IMR-90 (cell line): ENCODE measurements at regions not wholly inside any gene's neighbourhood (a gene's known extent, or its start where the extent isn't known, plus 50 kb on each side); places are given as distances from the start of the nearest gene placed in this dataset.

Experiments used
- ATAC-seq: fragments of 200-7000 bp; cut with Tn5 transposase; 2 replicates; pipeline ENCODE4 v1.9.1; 2020; ENCODE audit warnings: low read depth, mild to moderate bottlenecking, moderate library complexity
- BruUV-seq: library from RNA; stranded (reverse); fragments of 400-500 nt; replicated peaks from 2 replicates; lab custom pipeline; 2021; lab: Mats Ljungman, UMichigan
- CTCF ChIA-PET: fragments of 300-600 bp; formaldehyde crosslinking; extraction: SDS; loops from one replicate; lab custom pipeline; 2021; ENCODE audit warnings: antibody characterized with exemption; lab: Yijun Ruan, JAX
- POLR2A ChIA-PET: fragments of 300-600 bp; sonication (Branson Sonifier 250); formaldehyde crosslinking; loops from one replicate; lab custom pipeline; 2022; ENCODE audit warnings: antibody characterized with exemption; ENCODE audit not compliant: unreplicated experiment; lab: Charles Lee
- DNase-seq: peaks from one replicate; pipeline ENCODE4 v3.0.0; 2013
- H2AFZ ChIP-seq: replicated peaks from 2 replicates; pipeline ENCODE3; 2013; ENCODE audit warnings: low read length, mild to moderate bottlenecking; ENCODE audit not compliant: poor library complexity
- H2AK5ac ChIP-seq: 2 replicates; pipeline ENCODE4 v1.6.1; 2013; ENCODE audit warnings: low read depth, low read length, inconsistent platforms
- H2AK9ac ChIP-seq: replicated peaks from 2 replicates; pipeline ENCODE3; 2013; ENCODE audit warnings: mild to moderate bottlenecking, low read depth, low read length, moderate library complexity; ENCODE audit not compliant: poor library complexity
- H2BK120ac ChIP-seq: 2 replicates; pipeline ENCODE4 v1.6.1; 2013; ENCODE audit warnings: low read depth, low read length, inconsistent platforms
- H2BK15ac ChIP-seq: 3 replicates; pipeline ENCODE4 v1.6.1; 2013; ENCODE audit warnings: low read depth, low read length, inconsistent platforms
- H2BK20ac ChIP-seq: 2 replicates; pipeline ENCODE4 v1.6.1; 2013; ENCODE audit warnings: low read depth, mild to moderate bottlenecking, inconsistent platforms, low read length, moderate library complexity
- H2BK5ac ChIP-seq: 2 replicates; pipeline ENCODE4 v1.6.1; 2013; ENCODE audit warnings: mild to moderate bottlenecking, low read depth, low read length, inconsistent platforms; ENCODE audit not compliant: poor library complexity, severe bottlenecking
- H3K14ac ChIP-seq: replicated peaks from 2 replicates; pipeline ENCODE4 v1.6.1; 2013; ENCODE audit warnings: low read depth, low read length, inconsistent platforms
- H3K18ac ChIP-seq: 2 replicates; pipeline ENCODE4 v1.6.1; 2013; ENCODE audit warnings: low read depth, low read length, control low read depth
- H3K23ac ChIP-seq: 2 replicates; pipeline ENCODE4 v1.6.1; 2013; ENCODE audit warnings: low read depth, low read length, inconsistent platforms
- H3K27ac ChIP-seq: 2 replicates; pipeline ENCODE4 v1.5.1; 2013; ENCODE audit warnings: mild to moderate bottlenecking, control low read depth, low read length; ENCODE audit not compliant: insufficient read depth
- H3K27me3 ChIP-seq: 2 replicates; pipeline ENCODE4 v1.6.1; 2013; ENCODE audit warnings: low read length; ENCODE audit not compliant: control insufficient read depth, insufficient read depth
- H3K36me3 ChIP-seq: 2 replicates; pipeline ENCODE4 v1.6.1; 2013; ENCODE audit warnings: low read length, mixed read lengths; ENCODE audit not compliant: control insufficient read depth, insufficient read depth
- H3K4ac ChIP-seq: 2 replicates; pipeline ENCODE4 v1.6.1; 2013; ENCODE audit warnings: low read depth, low read length, inconsistent platforms
- H3K4me1 ChIP-seq: 2 replicates; pipeline ENCODE4 v1.6.1; 2013; ENCODE audit warnings: low read length, mixed read lengths; ENCODE audit not compliant: control insufficient read depth, insufficient read depth
- H3K4me2 ChIP-seq: 2 replicates; pipeline ENCODE4 v1.6.1; 2013; ENCODE audit warnings: low read depth, mild to moderate bottlenecking, control low read depth, low read length, moderate library complexity
- H3K4me3 ChIP-seq: 2 replicates; pipeline ENCODE4 v1.5.1; 2013; ENCODE audit warnings: low read depth, mild to moderate bottlenecking, control low read depth, low read length, moderate library complexity; ENCODE audit not compliant: insufficient read depth
- H3K56ac ChIP-seq: 2 replicates; pipeline ENCODE4 v1.6.1; 2013; ENCODE audit warnings: low read length, inconsistent platforms; ENCODE audit not compliant: insufficient read depth; ENCODE audit errors: extremely low read depth
- H3K79me1 ChIP-seq, 2 experiments: 2 replicates each; pipeline ENCODE4 v1.6.1; 2013; ENCODE audit warnings: low read length in 2 of 2, inconsistent platforms in 1 of 2, low read depth in 1 of 2
- H3K9ac ChIP-seq: 2 replicates; pipeline ENCODE4 v1.6.1; 2013; ENCODE audit warnings: low read depth, low read length, control low read depth
- H3K9me1 ChIP-seq: 2 replicates; pipeline ENCODE4 v1.6.1; 2013; ENCODE audit warnings: low read length, inconsistent platforms; ENCODE audit not compliant: insufficient read depth
- H3K9me3 ChIP-seq: 2 replicates; pipeline ENCODE4 v1.6.1; 2013; ENCODE audit warnings: low read length; ENCODE audit not compliant: control insufficient read depth, insufficient read depth
- H4K20me1 ChIP-seq: 2 replicates; pipeline ENCODE4 v1.6.1; 2013; ENCODE audit warnings: low read length, inconsistent platforms; ENCODE audit not compliant: insufficient read depth
- H4K5ac ChIP-seq: 2 replicates; pipeline ENCODE4 v1.6.1; 2013; ENCODE audit warnings: mild to moderate bottlenecking, low read depth, low read length, control low read depth
- H4K8ac ChIP-seq, 2 experiments: 2 replicates each; pipeline ENCODE4 v1.6.1; 2013; ENCODE audit warnings: low read depth in 2 of 2, low read length in 2 of 2, control low read depth in 1 of 2, inconsistent platforms in 1 of 2
- H4K91ac ChIP-seq: 2 replicates; pipeline ENCODE4 v1.6.1; 2013; ENCODE audit warnings: low read depth, low read length, inconsistent platforms; ENCODE audit not compliant: insufficient read depth
- BHLHE40 ChIP-seq: fragments of 150-350 bp; IDR thresholded peaks from 2 replicates; pipeline ENCODE4 v1.6.1; 2016; ENCODE audit warnings: mild to moderate bottlenecking, low read depth, low read length
- CEBPB ChIP-seq: IDR thresholded peaks from 2 replicates; pipeline ENCODE4 v1.6.1; 2012; ENCODE audit warnings: low read depth, low read length, improper control_type of control experiment
- CHD1 ChIP-seq: IDR thresholded peaks from 2 replicates; pipeline ENCODE4 v1.6.1; 2012; ENCODE audit warnings: low read depth, low read length, improper control_type of control experiment
- CTCF ChIP-seq: conservative IDR thresholded peaks from 2 replicates; pipeline ENCODE4 v1.5.1; 2012; ENCODE audit warnings: mild to moderate bottlenecking, low read depth, low read length, improper control_type of control experiment
- ELK1 ChIP-seq: fragments of 150-350 bp; IDR thresholded peaks from 2 replicates; pipeline ENCODE4 v1.6.1; 2016; ENCODE audit warnings: low read depth, mild to moderate bottlenecking, low read length, moderate library complexity, borderline replicate concordance
- FOS ChIP-seq: fragments of 150-350 bp; IDR thresholded peaks from 2 replicates; pipeline ENCODE4 v1.6.1; 2016; ENCODE audit warnings: low read depth, low read length
- MAFK ChIP-seq: IDR thresholded peaks from 2 replicates; pipeline ENCODE4 v1.6.1; 2012; ENCODE audit warnings: low read depth, low read length, improper control_type of control experiment
- MAZ ChIP-seq: IDR thresholded peaks from 2 replicates; pipeline ENCODE4 v1.6.1; 2012; ENCODE audit warnings: low read depth, mild to moderate bottlenecking, low read length, improper control_type of control experiment, moderate library complexity, borderline replicate concordance
- MXI1 ChIP-seq: IDR thresholded peaks from 2 replicates; pipeline ENCODE4 v1.6.1; 2012; ENCODE audit warnings: low read depth, mild to moderate bottlenecking, low read length, moderate library complexity, borderline replicate concordance
- NFE2L2 ChIP-seq: fragments of 150-350 bp; IDR thresholded peaks from 2 replicates; pipeline ENCODE4 v1.6.1; 2016; ENCODE audit warnings: low read depth, mild to moderate bottlenecking, low read length
- POLR2A ChIP-seq: IDR thresholded peaks from 2 replicates; pipeline ENCODE4 v1.6.1; 2012; ENCODE audit warnings: mild to moderate bottlenecking, low read depth, low read length
- RAD21 ChIP-seq: IDR thresholded peaks from 2 replicates; pipeline ENCODE4 v1.6.1; 2012; ENCODE audit warnings: low read length, improper control_type of control experiment
- RCOR1 ChIP-seq: IDR thresholded peaks from 2 replicates; pipeline ENCODE4 v1.6.1; 2012; ENCODE audit warnings: mild to moderate bottlenecking, low read length, improper control_type of control experiment; ENCODE audit not compliant: insufficient replicate concordance
- RFX5 ChIP-seq: IDR thresholded peaks from 2 replicates; pipeline ENCODE4 v1.8.0; 2012; ENCODE audit warnings: low read depth, mild to moderate bottlenecking, low read length, moderate library complexity
- SMC3 ChIP-seq: fragments of 150-350 bp; IDR thresholded peaks from 2 replicates; pipeline ENCODE4 v1.6.1; 2016; ENCODE audit warnings: low read depth, mild to moderate bottlenecking, antibody characterized with exemption, low read length, moderate library complexity
- USF2 ChIP-seq: fragments of 150-350 bp; IDR thresholded peaks from 2 replicates; pipeline ENCODE4 v1.6.1; 2017; ENCODE audit warnings: mild to moderate bottlenecking, antibody characterized with exemption, low read length, low read depth
- WGBS, 2 experiments: methylation state at CpG; one replicate each; pipeline versions ENCODE4 v1.1.5 to v1.1.7; 2013; ENCODE audit warnings: missing lambda C conversion rate in 2 of 2; ENCODE audit not compliant: insufficient read length in 1 of 2; ENCODE audit errors: extremely low coverage in 2 of 2; 5-methylcytosine and 5-hydroxymethylcytosine counted together
- dilution Hi-C: fragments of 300-500 bp; cut with HindIII; formaldehyde crosslinking; loops from one replicate; pipeline ENCODE4 v1.14.3; 2018; ENCODE audit warnings: low sequenced_read_pairs; ENCODE audit not compliant: unreplicated experiment
- in situ Hi-C: fragments of 300-500 bp; cut with MboI; formaldehyde crosslinking; loops from 3 replicates; pipeline ENCODE4 v1.14.3; 2019; ENCODE audit warnings: low sequenced_read_pairs, inconsistent platforms, mixed read lengths
- intact Hi-C: fragments of 100-400 bp; cut with micrococcal nuclease; formaldehyde crosslinking; loops from 2 replicates; pipeline ENCODE4 v1.10.0; 2022

GRCh38 chr4:81769244-81769643 lies 297.5 kb upstream of the RASGEF1B start:
- Histone ChIP-seq H3K4me3 (no peak overlapping the region), H3K4me2 (no peak overlapping the region), H4K20me1 (no peaks in the 10 kb centered on the region), H3K23ac (no peak overlapping the region), H3K14ac (no peak overlapping the region), H3K9me1 (no peaks in the 10 kb centered on the region), H3K9ac (no peak overlapping the region), H3K27me3 (no peaks in the 10 kb centered on the region), H3K79me1 (no peaks in the 10 kb centered on the region), H2AFZ (no peak overlapping the region), H3K4ac (no peak overlapping the region), H3K56ac (no peak overlapping the region), H2BK20ac (no peak overlapping the region), H3K4me1 (no peaks in the 10 kb centered on the region), H4K8ac (no peak overlapping the region), H3K9me3 (no peaks in the 10 kb centered on the region), H3K27ac (no peak overlapping the region), H2AK9ac (no peak overlapping the region), H2BK15ac (no peak overlapping the region), H3K36me3 (no peaks in the 10 kb centered on the region), H4K91ac (no peak overlapping the region), H2BK120ac (no peak overlapping the region), H2BK5ac (no peak overlapping the region), H2AK5ac (no peak overlapping the region), H4K5ac (no peak overlapping the region), H3K18ac (no peak overlapping the region)
- WGBS, 2 experiments = no CpG with 5 or more reads among the region's 2 CpGs
- no TSS peak for BruUV-seq
- TF ChIP-seq CEBPB = no peak
- TF ChIP-seq NFE2L2 = no peak
- TF ChIP-seq MAFK = no peak
- no peak for TF ChIP-seq POLR2A
- TF ChIP-seq CTCF = no peak
- TF ChIP-seq RAD21 = no peak
- no peak for TF ChIP-seq BHLHE40
- no peak for TF ChIP-seq RCOR1
- no peak for TF ChIP-seq RFX5
- TF ChIP-seq MXI1 = no peak
- no peak for TF ChIP-seq SMC3
- TF ChIP-seq CHD1 = no peak
- no peak for TF ChIP-seq FOS
- TF ChIP-seq ELK1 = no peak
- TF ChIP-seq MAZ = no peak
- TF ChIP-seq USF2 = no peak
- intact Hi-C loops = no loop called here
- DNase-seq (no peak), ATAC-seq (no peak)
- POLR2A ChIA-PET = no interaction called here
- dilution Hi-C loops = no loop called here
- CTCF ChIA-PET = no interaction called here
- in situ Hi-C loops = no loop called here
